HG03064 (cell line): ENCODE measurements at regions not wholly inside any gene's neighbourhood (a gene's known extent, or its start where the extent isn't known, plus 50 kb on each side); places are given as distances from the start of the nearest gene placed in this dataset.
"Not testable (repeated sequence)": the region's sequence is repeated elsewhere in the genome, so short reads cannot be mapped to it uniquely, and the experiment has no call there.

Source experiments
- ATAC-seq: cut with Tn5 transposase; IDR thresholded peaks from one replicate; pipeline ENCODE4 v1.9.1; 2021; ENCODE audit warnings: low read depth; ENCODE audit not compliant: unreplicated experiment

GRCh38 chr5:74389531-74390305, 250.8 kb downstream of the ENC1 start:
- no peak for ATAC-seq

- not testable (repeated sequence) for ATAC-seq
These were observed 252.1 kb downstream of the ENC1 start for GRCh38 chr5:74388411-74388810.

GRCh38 chr5:74386571-74387334, 253.8 kb downstream of the ENC1 start:
- no peak for ATAC-seq

- no peak for ATAC-seq
These were observed 255.7 kb downstream of the ENC1 start for GRCh38 chr5:74384851-74385250.

- ATAC-seq: no peak
These were observed 257.4 kb downstream of the ENC1 start for GRCh38 chr5:74382987-74383593.

- ATAC-seq: no peak
These were observed 258.2 kb downstream of the ENC1 start for GRCh38 chr5:74382123-74382855.

GRCh38 chr5:74380193-74380592, 260.3 kb downstream of the ENC1 start:
- ATAC-seq: no peak

- ATAC-seq: no peak
These were observed 262.1 kb downstream of the ENC1 start for GRCh38 chr5:74378464-74378863.

GRCh38 chr5:74376187-74376586, 264.3 kb downstream of the ENC1 start:
- ATAC-seq: no peak

- no peak for ATAC-seq
These were observed 265.3 kb downstream of the ENC1 start for GRCh38 chr5:74375271-74375670.

GRCh38 chr5:74374656-74375055, 265.9 kb downstream of the ENC1 start:
- ATAC-seq: no peak

GRCh38 chr5:74373076-74373475, 267.5 kb downstream of the ENC1 start:
- no peak for ATAC-seq

GRCh38 chr5:74372502-74373064, 267.9 kb downstream of the ENC1 start:
- no peak for ATAC-seq

GRCh38 chr5:74372051-74372450, 268.5 kb downstream of the ENC1 start:
- no peak for ATAC-seq

GRCh38 chr5:74371621-74372020, 268.9 kb downstream of the ENC1 start:
- no peak for ATAC-seq

- ATAC-seq: no peak
These were observed 270.4 kb downstream of the ENC1 start for GRCh38 chr5:74370168-74370567.

GRCh38 chr5:74369173-74369572, 271.4 kb downstream of the ENC1 start:
- no peak for ATAC-seq

- no peak for ATAC-seq
These were observed 272.6 kb downstream of the ENC1 start for GRCh38 chr5:74367934-74368333.

- ATAC-seq: no peak
These were observed 273.2 kb downstream of the ENC1 start for GRCh38 chr5:74367241-74367733.

- no peak for ATAC-seq
These were observed 274.8 kb downstream of the ENC1 start for GRCh38 chr5:74365723-74366122.
